Amygdala (tissue), 56 donors: ENCODE measurements at regions not wholly inside any gene's neighbourhood (a gene's known extent, or its start where the extent isn't known, plus 50 kb on each side); places are given as distances from the start of the nearest gene placed in this dataset.

Experiments
- DNase-seq, 56 donors: peaks; one replicate each; lab custom pipeline; 2025; lab: John Stamatoyannopoulos, UW

- no peak for DNase-seq
These were observed 229.0 kb upstream of the TBL1XR1 start for GRCh38 chr3:177426106-177426877.

- DNase-seq, result no peak
These were observed 229.7 kb upstream of the TBL1XR1 start for GRCh38 chr3:177426878-177427495.

GRCh38 chr3:177427540-177427939, 230.3 kb upstream of the TBL1XR1 start:
- no peak for DNase-seq

- no peak for DNase-seq
These were observed 231.8 kb upstream of the TBL1XR1 start for GRCh38 chr3:177429079-177429478.

GRCh38 chr3:177429771-177430170, 232.5 kb upstream of the TBL1XR1 start:
- no peak for DNase-seq

- DNase-seq, result no peak
These were observed 233.4 kb upstream of the TBL1XR1 start for GRCh38 chr3:177430653-177431052.

- DNase-seq, result no peak
These were observed 234.4 kb upstream of the TBL1XR1 start for GRCh38 chr3:177431525-177432176.

- no peak for DNase-seq
These were observed 238.0 kb upstream of the TBL1XR1 start for GRCh38 chr3:177435301-177435700.

- DNase-seq, result no peak
These were observed 240.4 kb upstream of the TBL1XR1 start for GRCh38 chr3:177437513-177438337.

GRCh38 chr3:177438596-177439220, 241.4 kb upstream of the TBL1XR1 start:
- DNase-seq, result no peak

- no peak for DNase-seq
These were observed 242.5 kb upstream of the TBL1XR1 start for GRCh38 chr3:177439694-177440269.

GRCh38 chr3:177440456-177441104, 243.3 kb upstream of the TBL1XR1 start:
- no peak for DNase-seq

GRCh38 chr3:177441276-177441812, 244.1 kb upstream of the TBL1XR1 start:
- no peak for DNase-seq

- no peak for DNase-seq
These were observed 244.7 kb upstream of the TBL1XR1 start for GRCh38 chr3:177441813-177442646.

- DNase-seq, result no peak
These were observed 246.2 kb upstream of the TBL1XR1 start for GRCh38 chr3:177443469-177443868.

GRCh38 chr3:177444696-177445095, 247.4 kb upstream of the TBL1XR1 start:
- DNase-seq, result no peak

GRCh38 chr3:177445549-177445948, 248.3 kb upstream of the TBL1XR1 start:
- no peak for DNase-seq

GRCh38 chr3:177446165-177446601, 248.9 kb upstream of the TBL1XR1 start:
- peak in 3 of 56 donors; percentile 8 to 23 (median 19) for DNase-seq
